ENCODE measurements at regions not wholly inside any gene's neighbourhood (a gene's known extent, or its start where the extent isn't known, plus 50 kb on each side); places are given as distances from the start of the nearest gene placed in this dataset.

DNA sequence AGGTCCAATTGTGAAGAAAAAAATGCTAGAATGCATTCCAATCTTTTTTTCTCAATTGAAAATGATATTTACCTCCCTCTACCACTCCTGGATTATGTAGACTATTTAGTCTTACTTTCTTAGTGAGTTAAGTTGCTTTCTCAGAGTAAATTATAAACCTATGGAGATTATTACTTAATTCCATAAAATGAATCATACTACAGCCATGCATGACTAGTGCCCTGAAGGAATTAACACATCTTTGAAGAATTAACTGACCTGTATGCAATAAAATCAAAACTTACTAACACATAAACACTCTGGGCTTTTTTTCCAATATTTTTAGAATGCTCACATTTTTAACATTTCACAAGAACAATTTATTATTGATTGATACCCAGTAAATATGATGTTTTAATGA, 379.4 kb upstream of the DACH1 start:
- intact Hi-C loops (cut with DNase I) = no loop called here
- no peak overlapping the region for H3K27ac ChIP-seq
- no peaks in the 10 kb centered on the region for H3K27me3 ChIP-seq
- no peaks in the 10 kb centered on the region for H3K36me3 ChIP-seq
- no peaks in the 10 kb centered on the region for H3K9me3 ChIP-seq
- no peaks in the 10 kb centered on the region for H3K4me1 ChIP-seq (ENCODE audit: insufficient read depth)
- no peak overlapping the region for H3K4me3 ChIP-seq
- no peak for DNase-seq
- TF ChIP-seq EP300 (IDR thresholded peaks at IDR 0.05) (no peak), POLR2A (IDR thresholded peaks at IDR 0.05) (no peak)
- TF ChIP-seq, protein P1, sequence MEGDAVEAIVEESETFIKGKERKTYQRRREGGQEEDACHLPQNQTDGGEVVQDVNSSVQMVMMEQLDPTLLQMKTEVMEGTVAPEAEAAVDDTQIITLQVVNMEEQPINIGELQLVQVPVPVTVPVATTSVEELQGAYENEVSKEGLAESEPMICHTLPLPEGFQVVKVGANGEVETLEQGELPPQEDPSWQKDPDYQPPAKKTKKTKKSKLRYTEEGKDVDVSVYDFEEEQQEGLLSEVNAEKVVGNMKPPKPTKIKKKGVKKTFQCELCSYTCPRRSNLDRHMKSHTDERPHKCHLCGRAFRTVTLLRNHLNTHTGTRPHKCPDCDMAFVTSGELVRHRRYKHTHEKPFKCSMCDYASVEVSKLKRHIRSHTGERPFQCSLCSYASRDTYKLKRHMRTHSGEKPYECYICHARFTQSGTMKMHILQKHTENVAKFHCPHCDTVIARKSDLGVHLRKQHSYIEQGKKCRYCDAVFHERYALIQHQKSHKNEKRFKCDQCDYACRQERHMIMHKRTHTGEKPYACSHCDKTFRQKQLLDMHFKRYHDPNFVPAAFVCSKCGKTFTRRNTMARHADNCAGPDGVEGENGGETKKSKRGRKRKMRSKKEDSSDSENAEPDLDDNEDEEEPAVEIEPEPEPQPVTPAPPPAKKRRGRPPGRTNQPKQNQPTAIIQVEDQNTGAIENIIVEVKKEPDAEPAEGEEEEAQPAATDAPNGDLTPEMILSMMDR (IDR thresholded peaks at IDR 0.05) = no peak

DNA sequence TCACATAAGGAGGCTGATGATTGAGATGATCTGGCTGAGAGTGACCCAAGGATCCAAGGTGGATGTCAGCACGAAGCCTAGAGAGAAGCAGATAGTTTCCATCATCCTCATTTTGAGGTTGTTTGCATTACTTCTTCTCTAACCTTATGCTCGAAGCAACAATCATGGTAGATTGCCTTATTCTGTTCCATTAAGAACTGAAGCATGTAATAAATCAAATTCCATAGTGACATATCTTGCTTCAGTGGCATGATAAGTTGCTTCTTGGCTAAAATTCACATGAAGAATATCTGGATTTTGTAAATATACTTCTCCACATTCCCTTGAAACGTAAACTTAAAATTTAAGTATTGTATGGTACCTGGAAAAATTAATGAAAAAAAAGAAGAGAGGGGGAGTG, 377.8 kb upstream of the DACH1 start:
- TF ChIP-seq, protein P1 (IDR thresholded peaks at IDR 0.05) = no peak
- TF ChIP-seq POLR2A (IDR thresholded peaks at IDR 0.05) = no peak
- TF ChIP-seq EP300 (IDR thresholded peaks at IDR 0.05) = no peak
- DNase-seq = no peak
- no peaks in the 10 kb centered on the region for H3K4me1 ChIP-seq (ENCODE audit: insufficient read depth)
- 68 to 75% (median 69%) methylated on average over 3 of the region's 3 CpGs for WGBS, 3 donors
- no peaks in the 10 kb centered on the region for H3K27me3 ChIP-seq
- H3K27ac ChIP-seq = no peak overlapping the region
- no peaks in the 10 kb centered on the region for H3K36me3 ChIP-seq
- intact Hi-C loops (cut with DNase I) = loop anchor here in 1 of 4 donors (2.0 kb wide), 1 partner anchor 44 kb away; no protein-coding TSS in a partner anchor
- H3K9me3 ChIP-seq = no peaks in the 10 kb centered on the region
- no peak overlapping the region for H3K4me3 ChIP-seq

DNA sequence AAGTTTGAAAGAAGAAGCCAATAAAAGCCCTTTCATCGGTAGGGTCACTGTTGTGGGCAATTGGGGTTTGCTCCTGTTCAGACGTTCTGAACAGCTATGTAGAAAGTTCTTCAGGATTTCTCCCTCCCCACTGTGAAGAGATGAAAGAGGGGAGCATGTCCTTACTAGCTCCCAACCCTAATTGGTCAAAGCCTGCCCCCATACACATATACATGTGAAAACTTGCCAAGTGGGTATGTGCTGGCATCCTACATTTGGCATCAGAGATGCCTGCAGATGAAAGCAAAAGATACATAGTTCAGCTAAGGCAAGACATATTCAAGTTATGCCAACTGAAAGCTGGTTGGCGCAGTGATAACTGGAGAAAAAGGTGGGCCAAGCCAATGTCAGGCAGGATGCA, 363.1 kb upstream of the DACH1 start:
- Histone ChIP-seq H3K36me3 (no peaks in the 10 kb centered on the region), H3K4me1 (ENCODE audit: insufficient read depth) (no peaks in the 10 kb centered on the region), H3K27me3 (no peaks in the 10 kb centered on the region), H3K27ac (no peak overlapping the region), H3K4me3 (no peak overlapping the region), H3K9me3 (no peaks in the 10 kb centered on the region)
- TF ChIP-seq, protein P1 (IDR thresholded peaks at IDR 0.05) = no peak
- TF ChIP-seq POLR2A (IDR thresholded peaks at IDR 0.05) (no peak), EP300 (IDR thresholded peaks at IDR 0.05) (no peak)
- intact Hi-C loops (cut with DNase I) = no loop called here
- no peak for DNase-seq
- 76 to 90% (median 84%) methylated on average over 3 of the region's 3 CpGs for WGBS, 3 donors

DNA sequence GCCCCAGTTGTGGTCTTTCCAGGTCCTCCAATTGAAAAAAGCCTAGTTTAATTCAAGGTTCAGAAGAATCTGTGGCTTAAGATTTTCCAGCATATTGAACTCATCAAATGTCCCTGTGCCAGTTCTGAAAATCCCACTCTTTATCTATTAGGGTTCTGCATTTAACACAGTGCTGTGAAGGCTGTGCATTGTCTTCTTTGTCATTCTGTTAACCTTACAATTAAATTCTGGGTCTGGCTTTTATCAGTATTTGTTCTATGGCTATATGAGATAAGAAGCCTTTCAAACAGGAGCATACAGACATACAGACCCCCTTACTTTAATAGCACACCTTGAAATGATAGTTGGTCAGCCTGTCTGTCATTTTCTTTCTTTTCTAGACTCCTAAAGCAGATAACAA, 362.1 kb upstream of the DACH1 start:
- TF ChIP-seq POLR2A (IDR thresholded peaks at IDR 0.05) = no peak
- TF ChIP-seq, protein P1 (IDR thresholded peaks at IDR 0.05) = no peak
- no peak for TF ChIP-seq EP300 (IDR thresholded peaks at IDR 0.05)
- H3K4me3 ChIP-seq = no peak overlapping the region
- H3K9me3 ChIP-seq = no peaks in the 10 kb centered on the region
- H3K4me1 ChIP-seq (ENCODE audit: insufficient read depth) = no peaks in the 10 kb centered on the region
- intact Hi-C loops (cut with DNase I) = no loop called here
- H3K36me3 ChIP-seq = no peaks in the 10 kb centered on the region
- no peaks in the 10 kb centered on the region for H3K27me3 ChIP-seq
- DNase-seq = no peak
- no peak overlapping the region for H3K27ac ChIP-seq

Data from ovary (tissue), 7 donors.